ENCODE measurements at regions not wholly inside any gene's neighbourhood (a gene's known extent, or its start where the extent isn't known, plus 50 kb on each side); places are given as distances from the start of the nearest gene placed in this dataset.

GRCh38 chr6:40674170-40674569 lies 87.0 kb upstream of the LRFN2 start (continued):
- TF ChIP-seq, protein P1, sequence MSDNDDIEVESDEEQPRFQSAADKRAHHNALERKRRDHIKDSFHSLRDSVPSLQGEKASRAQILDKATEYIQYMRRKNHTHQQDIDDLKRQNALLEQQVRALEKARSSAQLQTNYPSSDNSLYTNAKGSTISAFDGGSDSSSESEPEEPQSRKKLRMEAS (CRISPR knock-in tag; IDR thresholded peaks at IDR 0.05): no peak
- TF ChIP-seq ZNF263 (CRISPR knock-in tag; IDR thresholded peaks at IDR 0.05; ENCODE audit: low read depth): no peak

DNA sequence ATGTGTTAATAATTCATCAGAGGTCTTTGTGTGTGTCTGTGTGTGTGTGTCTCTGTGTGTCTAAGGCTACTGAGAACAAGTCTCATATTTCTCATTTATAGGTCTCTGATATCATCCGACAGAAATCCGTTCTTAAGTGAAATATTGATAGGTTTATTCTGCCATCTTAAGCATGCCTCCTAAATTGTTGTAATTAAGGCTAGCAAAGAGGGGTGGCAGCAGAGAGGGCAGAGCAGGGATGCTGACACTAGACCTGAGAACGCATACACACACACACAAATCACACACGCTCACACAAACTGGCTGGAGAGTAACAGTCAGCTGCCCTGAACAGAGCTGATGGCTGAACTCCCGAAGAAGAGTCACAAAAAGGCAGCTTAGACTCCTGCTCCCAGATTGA lies 84.9 kb upstream of the LRFN2 start:
- Mint-ChIP-seq H3K9me3 (peaks cover 7% of the 10 kb centered on the region), H3K27me3 (ENCODE audit: low read depth) (no peaks in the 10 kb centered on the region), H3K4me3 (no peak overlapping the region), H3K4me1 (no peaks in the 10 kb centered on the region), H3K36me3 (no peaks in the 10 kb centered on the region), H3K27ac (no peak overlapping the region)
- TF ChIP-seq GTF2I (CRISPR knock-in tag; conservative IDR thresholded peaks at IDR 0.05) (no peak), CDX4 (CRISPR knock-in tag; IDR thresholded peaks at IDR 0.05; ENCODE audit: borderline replicate concordance) (no peak), GRHL2 (CRISPR knock-in tag; IDR thresholded peaks at IDR 0.05; ENCODE audit: insufficient replicate concordance, severe bottlenecking) (no peak), JAZF1 (CRISPR knock-in tag; IDR thresholded peaks at IDR 0.05) (no peak), CBFB (CRISPR knock-in tag; IDR thresholded peaks at IDR 0.05; ENCODE audit: low read depth) (no peak), E2F5 (CRISPR knock-in tag; IDR thresholded peaks at IDR 0.05) (no peak), ZNF121 (CRISPR knock-in tag; IDR thresholded peaks at IDR 0.05) (no peak), ZNF317 (CRISPR knock-in tag; IDR thresholded peaks at IDR 0.05; ENCODE audit: borderline replicate concordance, low read depth) (no peak)
- TF ChIP-seq, protein P2, sequence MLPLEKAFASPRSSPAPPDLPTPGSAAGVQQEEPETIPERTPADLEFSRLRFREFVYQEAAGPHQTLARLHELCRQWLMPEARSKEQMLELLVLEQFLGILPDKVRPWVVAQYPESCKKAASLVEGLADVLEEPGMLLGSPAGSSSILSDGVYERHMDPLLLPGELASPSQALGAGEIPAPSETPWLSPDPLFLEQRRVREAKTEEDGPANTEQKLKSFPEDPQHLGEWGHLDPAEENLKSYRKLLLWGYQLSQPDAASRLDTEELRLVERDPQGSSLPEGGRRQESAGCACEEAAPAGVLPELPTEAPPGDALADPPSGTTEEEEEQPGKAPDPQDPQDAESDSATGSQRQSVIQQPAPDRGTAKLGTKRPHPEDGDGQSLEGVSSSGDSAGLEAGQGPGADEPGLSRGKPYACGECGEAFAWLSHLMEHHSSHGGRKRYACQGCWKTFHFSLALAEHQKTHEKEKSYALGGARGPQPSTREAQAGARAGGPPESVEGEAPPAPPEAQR (CRISPR knock-in tag; IDR thresholded peaks at IDR 0.05): no peak
- TF ChIP-seq, protein P3, sequence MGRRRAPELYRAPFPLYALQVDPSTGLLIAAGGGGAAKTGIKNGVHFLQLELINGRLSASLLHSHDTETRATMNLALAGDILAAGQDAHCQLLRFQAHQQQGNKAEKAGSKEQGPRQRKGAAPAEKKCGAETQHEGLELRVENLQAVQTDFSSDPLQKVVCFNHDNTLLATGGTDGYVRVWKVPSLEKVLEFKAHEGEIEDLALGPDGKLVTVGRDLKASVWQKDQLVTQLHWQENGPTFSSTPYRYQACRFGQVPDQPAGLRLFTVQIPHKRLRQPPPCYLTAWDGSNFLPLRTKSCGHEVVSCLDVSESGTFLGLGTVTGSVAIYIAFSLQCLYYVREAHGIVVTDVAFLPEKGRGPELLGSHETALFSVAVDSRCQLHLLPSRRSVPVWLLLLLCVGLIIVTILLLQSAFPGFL (CRISPR knock-in tag; IDR thresholded peaks at IDR 0.05; ENCODE audit: borderline replicate concordance): no peak
- CTCF ChIA-PET: interaction anchor here (1.2 to 1.9 kb wide), 4 partner anchors 10 to 344 kb away, joined by 3 to 5 read pairs (median 4); no protein-coding TSS in a partner anchor
- POLR2A ChIA-PET: no interaction called here
- no peak for DNase-seq (ENCODE audit: low spot score)
- peak; percentile 60 for ATAC-seq

- CTCF ChIA-PET: interaction anchor here (1.3 to 1.9 kb wide), 3 partner anchors 9 to 343 kb away, joined by 3 to 5 read pairs (median 5); no protein-coding TSS in a partner anchor
- no peak for ATAC-seq
Observed at GRCh38 chr6:40671694-40672050, 84.5 kb upstream of the LRFN2 start.

More at GRCh38 chr6:40671694-40672050, 84.5 kb upstream of the LRFN2 start:
- no peaks in the 10 kb centered on the region for H3K27me3 Mint-ChIP-seq (ENCODE audit: low read depth)
- no peaks in the 10 kb centered on the region for H3K4me1 Mint-ChIP-seq
- POLR2A ChIA-PET: no interaction called here
- peaks cover 7% of the 10 kb centered on the region for H3K9me3 Mint-ChIP-seq
- TF ChIP-seq MXD4 (CRISPR knock-in tag; IDR thresholded peaks at IDR 0.05; ENCODE audit: borderline replicate concordance): no peak
- TF ChIP-seq IRF1 (CRISPR knock-in tag; IDR thresholded peaks at IDR 0.05): no peak
- TF ChIP-seq ZNF532 (CRISPR knock-in tag; IDR thresholded peaks at IDR 0.05; ENCODE audit: borderline replicate concordance): no peak
- no peak for TF ChIP-seq ZNF416 (CRISPR knock-in tag; IDR thresholded peaks at IDR 0.05)
- H3K27ac Mint-ChIP-seq: no peak overlapping the region
- DNase-seq (ENCODE audit: low spot score): no peak
- no peaks in the 10 kb centered on the region for H3K36me3 Mint-ChIP-seq
- H3K4me3 Mint-ChIP-seq: no peak overlapping the region
